HL-60 (cell line): ENCODE measurements at regions not wholly inside any gene's neighbourhood (a gene's known extent, or its start where the extent isn't known, plus 50 kb on each side); places are given as distances from the start of the nearest gene placed in this dataset.
"Not testable (repeated sequence)": the region's sequence is repeated elsewhere in the genome, so short reads cannot be mapped to it uniquely, and the experiment has no call there.

Experiments
- DNase-seq, 2 experiments: peaks; one replicate each; pipeline ENCODE4 v3.0.0-alpha.2; 2010 to 2020; ENCODE audit warnings: low read depth in 1 of 2, low spot score in 1 of 2
- H3K27ac ChIP-seq: fragments of 250-450 bp; sonication (Bioruptor Pico); replicated peaks from 2 replicates; pipeline ENCODE4 v1.5.1; 2020; ENCODE audit warnings: mild to moderate bottlenecking, moderate library complexity
- H3K27me3 ChIP-seq: fragments of 250-450 bp; sonication (Bioruptor Pico); 2 replicates; pipeline ENCODE4 v1.5.1; 2021; ENCODE audit warnings: mild to moderate bottlenecking, moderate library complexity; ENCODE audit not compliant: insufficient read depth, poor library complexity, severe bottlenecking
- H3K4me3 ChIP-seq: replicated peaks from 2 replicates; pipeline ENCODE4 v1.5.1; 2011; ENCODE audit warnings: mild to moderate bottlenecking, control low read depth, low read length; ENCODE audit not compliant: insufficient read depth
- CTCF ChIP-seq: IDR thresholded peaks from one replicate; pipeline ENCODE4 v1.5.1; 2011; ENCODE audit warnings: low read length, control low read depth, inconsistent platforms; ENCODE audit not compliant: insufficient read depth
- GABPA ChIP-seq: IDR thresholded peaks from 2 replicates; pipeline ENCODE4 v1.6.1; 2012; ENCODE audit warnings: low read depth
- POLR2AphosphoS5 ChIP-seq: IDR thresholded peaks from 2 replicates; pipeline ENCODE4 v1.6.1; 2012; ENCODE audit warnings: low read depth
- REST ChIP-seq: IDR thresholded peaks from 2 replicates; pipeline ENCODE4 v1.6.1; 2012; ENCODE audit warnings: low read depth; ENCODE audit not compliant: insufficient replicate concordance
- SPI1 ChIP-seq: IDR thresholded peaks from 2 replicates; pipeline ENCODE4 v1.6.1; 2012; ENCODE audit warnings: low read depth, mild to moderate bottlenecking, borderline replicate concordance

- no peak for DNase-seq
- Histone ChIP-seq H3K27me3 (no peaks in the 10 kb centered on the region), H3K27ac (no peak overlapping the region), H3K4me3 (no peak overlapping the region)
- TF ChIP-seq SPI1 (no peak), CTCF (no peak), POLR2AphosphoS5 (no peak), REST (no peak), GABPA (no peak)
Observed at GRCh38 chr4:33493231-33493630, 2751.1 kb downstream of the ARAP2 start.

DNA sequence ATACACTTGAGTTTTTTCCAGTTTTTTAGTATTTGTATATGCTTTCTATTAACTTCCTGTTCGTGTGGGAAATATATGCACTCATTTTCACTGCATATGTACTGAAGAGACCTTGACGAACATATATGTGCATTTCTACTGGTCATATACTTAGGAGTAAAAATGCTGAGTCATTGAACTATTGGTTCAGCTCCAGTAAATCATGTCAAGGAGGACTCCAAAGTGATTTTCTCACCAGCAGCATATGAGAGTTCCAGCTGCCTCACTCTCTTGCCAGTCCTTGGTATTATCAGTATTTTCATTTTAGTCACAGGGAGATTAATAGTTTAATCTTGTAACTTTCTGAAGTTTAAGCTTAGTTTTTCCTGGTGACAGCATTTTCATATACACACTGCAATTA lies 2750.2 kb downstream of the ARAP2 start:
- no peak for DNase-seq
- TF ChIP-seq REST: no peak
- no peak for TF ChIP-seq CTCF
- no peak for TF ChIP-seq SPI1
- no peak for TF ChIP-seq POLR2AphosphoS5
- no peak for TF ChIP-seq GABPA
- Histone ChIP-seq H3K27me3 (no peaks in the 10 kb centered on the region), H3K27ac (no peak overlapping the region), H3K4me3 (no peak overlapping the region)

DNA sequence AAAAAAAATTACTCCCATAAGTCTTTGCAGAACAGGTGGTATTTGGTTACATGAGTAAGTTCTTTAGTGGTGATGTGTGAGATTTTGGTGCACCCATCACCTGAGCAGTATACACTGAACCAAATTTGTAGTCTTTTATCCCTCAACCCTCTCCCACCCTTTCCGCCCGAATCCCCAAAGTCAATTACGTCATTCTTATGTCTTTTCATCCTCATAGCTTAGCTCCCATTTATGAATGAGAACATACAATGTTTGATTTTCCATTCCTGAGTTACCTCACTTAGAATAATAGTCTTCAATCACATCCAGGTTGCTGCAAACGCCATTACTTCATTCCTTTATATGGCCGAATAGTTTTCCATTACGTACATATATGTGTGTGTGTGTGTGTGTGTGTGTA lies 2742.7 kb downstream of the ARAP2 start:
- not testable (repeated sequence) for DNase-seq

GRCh38 chr4:33512397-33512796 lies 2731.9 kb downstream of the ARAP2 start:
- DNase-seq: peak; percentile 35
- TF ChIP-seq POLR2AphosphoS5 (no peak), SPI1 (peak; percentile 95)
- Histone ChIP-seq H3K27me3 (no peaks in the 10 kb centered on the region), H3K27ac (no peak overlapping the region), H3K4me3 (no peak overlapping the region)

More for the DNA sequence above, 2742.7 kb downstream of the ARAP2 start:
- H3K27ac ChIP-seq, H3K27me3 ChIP-seq, H3K4me3 ChIP-seq: not testable (repeated sequence)

- Histone ChIP-seq H3K27ac (no peak overlapping the region), H3K27me3 (no peaks in the 10 kb centered on the region), H3K4me3 (no peak overlapping the region)
- DNase-seq: no peak
- TF ChIP-seq SPI1 (no peak), POLR2AphosphoS5 (no peak)
Observed at GRCh38 chr4:33518856-33519255, 2725.5 kb downstream of the ARAP2 start.

DNA sequence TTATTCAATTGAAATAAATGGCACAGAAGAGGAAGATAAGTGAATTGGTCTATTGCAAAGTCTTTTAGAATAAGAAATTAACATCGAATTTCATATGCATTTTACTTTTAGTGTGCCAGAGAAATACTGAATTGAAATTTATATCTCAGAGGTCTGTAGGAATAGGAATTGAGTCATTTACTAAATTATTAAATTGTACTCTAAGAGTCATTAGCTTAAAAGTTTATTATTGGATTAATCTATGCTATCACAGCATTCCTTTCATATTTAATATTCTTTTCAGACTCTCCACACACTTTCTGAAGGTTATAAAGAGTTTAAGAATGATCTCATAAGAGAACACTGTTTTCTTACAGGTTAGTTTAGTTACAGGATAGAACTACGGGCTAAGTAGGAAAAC lies 2711.5 kb downstream of the ARAP2 start:
- TF ChIP-seq REST (no peak), POLR2AphosphoS5 (no peak), CTCF (no peak), SPI1 (no peak), GABPA (no peak)
- no peak for DNase-seq
- Histone ChIP-seq H3K27ac (no peak overlapping the region), H3K27me3 (no peaks in the 10 kb centered on the region), H3K4me3 (no peak overlapping the region)
